Loucy (cell line): ENCODE measurements at regions not wholly inside any gene's neighbourhood (a gene's known extent, or its start where the extent isn't known, plus 50 kb on each side); places are given as distances from the start of the nearest gene placed in this dataset.

ENCODE experiments used
- CTCF ChIP-seq: fragments of 200-600 bp; sonication (generic); conservative IDR thresholded peaks from 2 replicates; pipeline ENCODE4 v1.5.1; 2014; ENCODE audit warnings: mild to moderate bottlenecking, antibody characterized with exemption, low read length
- EZH2phosphoT487 ChIP-seq: fragments of 200-600 bp; IDR thresholded peaks from 2 replicates; pipeline ENCODE4 v1.6.1; 2018; ENCODE audit warnings: antibody characterized with exemption, mild to moderate bottlenecking, moderate library complexity, borderline replicate concordance

GRCh38 chr3:168459226-168459784 is 363.6 kb upstream of the GOLIM4 start:
- TF ChIP-seq CTCF (no peak), EZH2phosphoT487 (no peak)
